Fibroblast of lung (primary cell): ENCODE measurements at regions not wholly inside any gene's neighbourhood (a gene's known extent, or its start where the extent isn't known, plus 50 kb on each side); places are given as distances from the start of the nearest gene placed in this dataset.

ENCODE experiments used
- DNase-seq, 2 donors: peaks; one replicate each; pipeline versions ENCODE4 v3.0.0 to v3.0.0-alpha.2; 2010; ENCODE audit warnings: low read depth in 2 of 2
- H2AFZ ChIP-seq: 2 replicates; pipeline ENCODE4 v1.5.1; 2012; ENCODE audit warnings: low read length, control low read depth, inconsistent platforms
- H3K27ac ChIP-seq: 2 replicates; pipeline ENCODE4 v1.5.1; 2011; ENCODE audit warnings: low read length, control low read depth; ENCODE audit not compliant: insufficient read depth
- H3K27me3 ChIP-seq: 2 replicates; pipeline ENCODE4 v1.5.1; 2011; ENCODE audit warnings: mild to moderate bottlenecking, low read length; ENCODE audit not compliant: control insufficient read depth, insufficient read depth
- H3K36me3 ChIP-seq: 2 replicates; pipeline ENCODE4 v1.5.1; 2011; ENCODE audit warnings: low read length; ENCODE audit not compliant: control insufficient read depth, insufficient read depth
- H3K4me1 ChIP-seq: 2 replicates; pipeline ENCODE4 v1.5.1; 2011; ENCODE audit warnings: low read length; ENCODE audit not compliant: control insufficient read depth, insufficient read depth; ENCODE audit errors: extremely low read depth
- H3K4me2 ChIP-seq: 2 replicates; pipeline ENCODE4 v1.5.1; 2011; ENCODE audit warnings: low read length, control low read depth; ENCODE audit not compliant: insufficient read depth; ENCODE audit errors: extremely low read depth
- H3K4me3 ChIP-seq, 4 experiments: fragments of 200-600 bp in 1 of 4; sonication (generic) in 1 of 4; replicated peaks in 1 of 4; 2 replicates each; pipeline ENCODE4 v1.5.1; 2011 to 2016; ENCODE audit warnings: low read length in 4 of 4, low read depth in 3 of 4, mild to moderate bottlenecking in 3 of 4, control low read depth in 2 of 4, inconsistent platforms in 1 of 4, mixed read lengths in 1 of 4; ENCODE audit not compliant: insufficient read depth in 1 of 4; ENCODE audit errors: control extremely low read depth in 1 of 4
- H3K79me2 ChIP-seq: 2 replicates; pipeline ENCODE4 v1.5.1; 2012; ENCODE audit warnings: mild to moderate bottlenecking, low read length, inconsistent platforms; ENCODE audit not compliant: control insufficient read depth, insufficient read depth
- H3K9ac ChIP-seq: 2 replicates; pipeline ENCODE4 v1.5.1; 2011; ENCODE audit warnings: mild to moderate bottlenecking, low read length, control low read depth; ENCODE audit not compliant: insufficient read depth
- H3K9me3 ChIP-seq: 2 replicates; pipeline ENCODE4 v1.5.1; 2012; ENCODE audit warnings: low read depth, low read length; ENCODE audit not compliant: control insufficient read depth, insufficient read depth
- H4K20me1 ChIP-seq: 2 replicates; pipeline ENCODE4 v1.5.1; 2011; ENCODE audit warnings: low read length; ENCODE audit not compliant: control insufficient read depth, insufficient read depth; ENCODE audit errors: extremely low read depth
- CTCF ChIP-seq, 2 donors: IDR thresholded peaks in 1 of 2; conservative IDR thresholded peaks in 1 of 2; 1 replicate in 1 of 2; 2 replicates in 1 of 2; pipeline ENCODE4 v1.5.1; 2011 to 2012; ENCODE audit warnings: low read length in 2 of 2, control low read depth in 1 of 2, inconsistent platforms in 1 of 2, low read depth in 1 of 2, mild to moderate bottlenecking in 1 of 2
- EZH2 ChIP-seq: IDR thresholded peaks from 2 replicates; pipeline ENCODE4 v1.5.1; 2012; ENCODE audit warnings: low read length, control low read depth, mild to moderate bottlenecking; ENCODE audit errors: missing control alignments

DNA sequence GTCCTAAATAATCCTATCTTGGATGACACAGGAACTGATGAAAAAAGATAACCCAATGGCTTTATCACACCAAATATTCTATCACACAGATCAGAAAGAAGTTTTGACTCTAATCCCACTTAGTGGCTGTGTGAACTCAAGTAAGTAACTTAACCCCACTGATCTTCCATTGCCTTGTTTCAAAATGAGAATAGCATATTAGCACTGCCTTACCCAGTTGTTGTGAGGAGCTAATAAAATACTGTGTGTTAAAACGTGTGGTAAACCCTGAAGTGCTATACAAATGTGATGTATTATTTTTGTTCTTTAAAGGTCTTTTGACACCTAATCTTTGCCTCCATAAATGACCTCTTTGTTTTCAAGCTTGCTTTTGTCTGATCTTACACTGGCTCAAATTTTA is 60.9 kb upstream of the ARID2 start:
- Histone ChIP-seq H3K9ac (no peak overlapping the region), H3K27me3 (no peaks in the 10 kb centered on the region), H3K4me1 (peaks cover 4% of the 10 kb centered on the region), H3K79me2 (no peaks in the 10 kb centered on the region), H3K36me3 (no peaks in the 10 kb centered on the region), H3K4me2 (no peak overlapping the region), H2AFZ (no peak overlapping the region), H3K9me3 (no peaks in the 10 kb centered on the region), H3K27ac (no peak overlapping the region), H3K4me3 (no peak overlapping the region), H4K20me1 (no peaks in the 10 kb centered on the region)
- no peak for TF ChIP-seq CTCF (conservative IDR thresholded peaks at IDR 0.05 in 1 of 2, IDR thresholded peaks at IDR 0.05 in 1 of 2; ENCODE audit: low read depth in 1 of 2, low read length in 2 of 2)
- TF ChIP-seq EZH2, result no peak
- no peak for DNase-seq

DNA sequence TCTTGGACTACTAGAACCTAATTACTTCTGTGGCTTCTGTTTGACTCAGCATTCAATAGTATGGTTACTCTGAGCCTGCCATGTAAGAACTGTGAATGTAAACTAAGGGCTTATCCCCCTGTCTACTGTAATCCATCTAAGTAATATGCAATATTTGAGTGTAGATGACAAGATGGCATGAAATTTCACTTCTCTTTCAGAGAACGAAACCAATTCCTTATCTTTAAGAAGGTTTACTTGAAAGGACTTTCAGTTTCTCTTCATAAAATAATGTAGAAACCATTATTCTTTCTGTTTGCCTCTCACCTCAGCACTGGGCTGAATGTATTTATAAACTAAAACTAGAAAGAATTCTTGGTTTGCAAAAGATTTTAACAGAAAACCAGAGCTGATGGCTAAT is 60.4 kb upstream of the ARID2 start:
- H4K20me1 ChIP-seq, result no peaks in the 10 kb centered on the region
- no peaks in the 10 kb centered on the region for H3K36me3 ChIP-seq
- H3K27me3 ChIP-seq, result no peaks in the 10 kb centered on the region
- H3K27ac ChIP-seq, result no peak overlapping the region
- H2AFZ ChIP-seq, result no peak overlapping the region
- no peak overlapping the region for H3K9ac ChIP-seq
- H3K4me2 ChIP-seq, result peak overlapping the region; percentile 33
- H3K4me3 ChIP-seq, result peak overlapping the region in 1 of 4 experiments; percentile 33
- peaks cover 7% of the 10 kb centered on the region for H3K4me1 ChIP-seq
- H3K9me3 ChIP-seq, result no peaks in the 10 kb centered on the region
- DNase-seq, result peak; percentile 7 to 69
- H3K79me2 ChIP-seq, result no peaks in the 10 kb centered on the region
- TF ChIP-seq CTCF (conservative IDR thresholded peaks at IDR 0.05 in 1 of 2, IDR thresholded peaks at IDR 0.05 in 1 of 2; ENCODE audit: low read depth in 1 of 2, low read length in 2 of 2) (no peak), EZH2 (no peak)

DNA sequence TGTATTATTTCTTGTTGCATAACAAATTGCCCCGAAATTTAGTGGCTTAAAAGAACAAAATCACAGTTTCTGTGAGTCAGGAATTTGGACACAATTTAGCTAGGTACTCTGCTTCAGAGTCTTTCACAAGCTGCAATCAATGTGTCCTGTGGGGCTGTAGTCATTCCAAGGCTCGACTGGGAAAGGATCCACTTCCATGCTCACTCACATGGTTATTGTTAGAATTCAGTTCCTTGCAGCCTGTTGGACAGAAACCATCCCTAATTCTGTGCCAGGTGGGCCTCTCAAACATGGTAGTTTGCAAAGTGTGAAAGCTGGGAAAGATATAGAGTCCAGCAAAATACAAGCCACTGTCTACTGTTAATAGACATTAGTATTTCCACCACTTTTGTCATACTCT is 59.7 kb upstream of the ARID2 start:
- Histone ChIP-seq H3K27ac (no peak overlapping the region), H3K4me2 (no peak overlapping the region)

More for the DNA sequence above, 59.7 kb upstream of the ARID2 start:
- no peaks in the 10 kb centered on the region for H3K27me3 ChIP-seq
- TF ChIP-seq CTCF (conservative IDR thresholded peaks at IDR 0.05 in 1 of 2, IDR thresholded peaks at IDR 0.05 in 1 of 2; ENCODE audit: low read depth in 1 of 2, low read length in 2 of 2) (no peak), EZH2 (no peak)
- H2AFZ ChIP-seq, result no peak overlapping the region
- H3K9ac ChIP-seq, result no peak overlapping the region
- H3K36me3 ChIP-seq, result no peaks in the 10 kb centered on the region
- H3K79me2 ChIP-seq, result no peaks in the 10 kb centered on the region
- no peaks in the 10 kb centered on the region for H4K20me1 ChIP-seq
- DNase-seq, result no peak
- H3K9me3 ChIP-seq, result no peaks in the 10 kb centered on the region
- peaks cover 7% of the 10 kb centered on the region for H3K4me1 ChIP-seq
- no peak overlapping the region for H3K4me3 ChIP-seq
